IMR-90 (cell line): ENCODE measurements at regions not wholly inside any gene's neighbourhood (a gene's known extent, or its start where the extent isn't known, plus 50 kb on each side); places are given as distances from the start of the nearest gene placed in this dataset.

Experiments used
- ATAC-seq: fragments of 200-7000 bp; cut with Tn5 transposase; 2 replicates; pipeline ENCODE4 v1.9.1; 2020; ENCODE audit warnings: low read depth, mild to moderate bottlenecking, moderate library complexity
- BruUV-seq: library from RNA; stranded (reverse); fragments of 400-500 nt; replicated peaks from 2 replicates; lab custom pipeline; 2021; lab: Mats Ljungman, UMichigan
- CTCF ChIA-PET: fragments of 300-600 bp; formaldehyde crosslinking; extraction: SDS; loops from one replicate; lab custom pipeline; 2021; ENCODE audit warnings: antibody characterized with exemption; lab: Yijun Ruan, JAX
- POLR2A ChIA-PET: fragments of 300-600 bp; sonication (Branson Sonifier 250); formaldehyde crosslinking; loops from one replicate; lab custom pipeline; 2022; ENCODE audit warnings: antibody characterized with exemption; ENCODE audit not compliant: unreplicated experiment; lab: Charles Lee
- DNase-seq: peaks from one replicate; pipeline ENCODE4 v3.0.0; 2013
- H2AFZ ChIP-seq: replicated peaks from 2 replicates; pipeline ENCODE3; 2013; ENCODE audit warnings: low read length, mild to moderate bottlenecking; ENCODE audit not compliant: poor library complexity
- H2AK5ac ChIP-seq: 2 replicates; pipeline ENCODE4 v1.6.1; 2013; ENCODE audit warnings: low read depth, low read length, inconsistent platforms
- H2AK9ac ChIP-seq: replicated peaks from 2 replicates; pipeline ENCODE3; 2013; ENCODE audit warnings: mild to moderate bottlenecking, low read depth, low read length, moderate library complexity; ENCODE audit not compliant: poor library complexity
- H2BK120ac ChIP-seq: 2 replicates; pipeline ENCODE4 v1.6.1; 2013; ENCODE audit warnings: low read depth, low read length, inconsistent platforms
- H2BK15ac ChIP-seq: 3 replicates; pipeline ENCODE4 v1.6.1; 2013; ENCODE audit warnings: low read depth, low read length, inconsistent platforms
- H2BK20ac ChIP-seq: 2 replicates; pipeline ENCODE4 v1.6.1; 2013; ENCODE audit warnings: low read depth, mild to moderate bottlenecking, inconsistent platforms, low read length, moderate library complexity
- H2BK5ac ChIP-seq: 2 replicates; pipeline ENCODE4 v1.6.1; 2013; ENCODE audit warnings: mild to moderate bottlenecking, low read depth, low read length, inconsistent platforms; ENCODE audit not compliant: poor library complexity, severe bottlenecking
- H3K14ac ChIP-seq: replicated peaks from 2 replicates; pipeline ENCODE4 v1.6.1; 2013; ENCODE audit warnings: low read depth, low read length, inconsistent platforms
- H3K18ac ChIP-seq: 2 replicates; pipeline ENCODE4 v1.6.1; 2013; ENCODE audit warnings: low read depth, low read length, control low read depth
- H3K23ac ChIP-seq: 2 replicates; pipeline ENCODE4 v1.6.1; 2013; ENCODE audit warnings: low read depth, low read length, inconsistent platforms
- H3K27ac ChIP-seq: 2 replicates; pipeline ENCODE4 v1.5.1; 2013; ENCODE audit warnings: mild to moderate bottlenecking, control low read depth, low read length; ENCODE audit not compliant: insufficient read depth
- H3K27me3 ChIP-seq: 2 replicates; pipeline ENCODE4 v1.6.1; 2013; ENCODE audit warnings: low read length; ENCODE audit not compliant: control insufficient read depth, insufficient read depth
- H3K36me3 ChIP-seq: 2 replicates; pipeline ENCODE4 v1.6.1; 2013; ENCODE audit warnings: low read length, mixed read lengths; ENCODE audit not compliant: control insufficient read depth, insufficient read depth
- H3K4ac ChIP-seq: 2 replicates; pipeline ENCODE4 v1.6.1; 2013; ENCODE audit warnings: low read depth, low read length, inconsistent platforms
- H3K4me1 ChIP-seq: 2 replicates; pipeline ENCODE4 v1.6.1; 2013; ENCODE audit warnings: low read length, mixed read lengths; ENCODE audit not compliant: control insufficient read depth, insufficient read depth
- H3K4me2 ChIP-seq: 2 replicates; pipeline ENCODE4 v1.6.1; 2013; ENCODE audit warnings: low read depth, mild to moderate bottlenecking, control low read depth, low read length, moderate library complexity
- H3K4me3 ChIP-seq: 2 replicates; pipeline ENCODE4 v1.5.1; 2013; ENCODE audit warnings: low read depth, mild to moderate bottlenecking, control low read depth, low read length, moderate library complexity; ENCODE audit not compliant: insufficient read depth
- H3K56ac ChIP-seq: 2 replicates; pipeline ENCODE4 v1.6.1; 2013; ENCODE audit warnings: low read length, inconsistent platforms; ENCODE audit not compliant: insufficient read depth; ENCODE audit errors: extremely low read depth
- H3K79me1 ChIP-seq, 2 experiments: 2 replicates each; pipeline ENCODE4 v1.6.1; 2013; ENCODE audit warnings: low read length in 2 of 2, inconsistent platforms in 1 of 2, low read depth in 1 of 2
- H3K9ac ChIP-seq: 2 replicates; pipeline ENCODE4 v1.6.1; 2013; ENCODE audit warnings: low read depth, low read length, control low read depth
- H3K9me1 ChIP-seq: 2 replicates; pipeline ENCODE4 v1.6.1; 2013; ENCODE audit warnings: low read length, inconsistent platforms; ENCODE audit not compliant: insufficient read depth
- H3K9me3 ChIP-seq: 2 replicates; pipeline ENCODE4 v1.6.1; 2013; ENCODE audit warnings: low read length; ENCODE audit not compliant: control insufficient read depth, insufficient read depth
- H4K20me1 ChIP-seq: 2 replicates; pipeline ENCODE4 v1.6.1; 2013; ENCODE audit warnings: low read length, inconsistent platforms; ENCODE audit not compliant: insufficient read depth
- H4K5ac ChIP-seq: 2 replicates; pipeline ENCODE4 v1.6.1; 2013; ENCODE audit warnings: mild to moderate bottlenecking, low read depth, low read length, control low read depth
- H4K8ac ChIP-seq, 2 experiments: 2 replicates each; pipeline ENCODE4 v1.6.1; 2013; ENCODE audit warnings: low read depth in 2 of 2, low read length in 2 of 2, control low read depth in 1 of 2, inconsistent platforms in 1 of 2
- H4K91ac ChIP-seq: 2 replicates; pipeline ENCODE4 v1.6.1; 2013; ENCODE audit warnings: low read depth, low read length, inconsistent platforms; ENCODE audit not compliant: insufficient read depth
- BHLHE40 ChIP-seq: fragments of 150-350 bp; IDR thresholded peaks from 2 replicates; pipeline ENCODE4 v1.6.1; 2016; ENCODE audit warnings: mild to moderate bottlenecking, low read depth, low read length
- CEBPB ChIP-seq: IDR thresholded peaks from 2 replicates; pipeline ENCODE4 v1.6.1; 2012; ENCODE audit warnings: low read depth, low read length, improper control_type of control experiment
- CTCF ChIP-seq: conservative IDR thresholded peaks from 2 replicates; pipeline ENCODE4 v1.5.1; 2012; ENCODE audit warnings: mild to moderate bottlenecking, low read depth, low read length, improper control_type of control experiment
- FOS ChIP-seq: fragments of 150-350 bp; IDR thresholded peaks from 2 replicates; pipeline ENCODE4 v1.6.1; 2016; ENCODE audit warnings: low read depth, low read length
- MAFK ChIP-seq: IDR thresholded peaks from 2 replicates; pipeline ENCODE4 v1.6.1; 2012; ENCODE audit warnings: low read depth, low read length, improper control_type of control experiment
- MAZ ChIP-seq: IDR thresholded peaks from 2 replicates; pipeline ENCODE4 v1.6.1; 2012; ENCODE audit warnings: low read depth, mild to moderate bottlenecking, low read length, improper control_type of control experiment, moderate library complexity, borderline replicate concordance
- MXI1 ChIP-seq: IDR thresholded peaks from 2 replicates; pipeline ENCODE4 v1.6.1; 2012; ENCODE audit warnings: low read depth, mild to moderate bottlenecking, low read length, moderate library complexity, borderline replicate concordance
- NFE2L2 ChIP-seq: fragments of 150-350 bp; IDR thresholded peaks from 2 replicates; pipeline ENCODE4 v1.6.1; 2016; ENCODE audit warnings: low read depth, mild to moderate bottlenecking, low read length
- POLR2A ChIP-seq: IDR thresholded peaks from 2 replicates; pipeline ENCODE4 v1.6.1; 2012; ENCODE audit warnings: mild to moderate bottlenecking, low read depth, low read length
- RAD21 ChIP-seq: IDR thresholded peaks from 2 replicates; pipeline ENCODE4 v1.6.1; 2012; ENCODE audit warnings: low read length, improper control_type of control experiment
- RCOR1 ChIP-seq: IDR thresholded peaks from 2 replicates; pipeline ENCODE4 v1.6.1; 2012; ENCODE audit warnings: mild to moderate bottlenecking, low read length, improper control_type of control experiment; ENCODE audit not compliant: insufficient replicate concordance
- RFX5 ChIP-seq: IDR thresholded peaks from 2 replicates; pipeline ENCODE4 v1.8.0; 2012; ENCODE audit warnings: low read depth, mild to moderate bottlenecking, low read length, moderate library complexity
- WGBS, 2 experiments: methylation state at CpG; one replicate each; pipeline versions ENCODE4 v1.1.5 to v1.1.7; 2013; ENCODE audit warnings: missing lambda C conversion rate in 2 of 2; ENCODE audit not compliant: insufficient read length in 1 of 2; ENCODE audit errors: extremely low coverage in 2 of 2; 5-methylcytosine and 5-hydroxymethylcytosine counted together
- dilution Hi-C: fragments of 300-500 bp; cut with HindIII; formaldehyde crosslinking; loops from one replicate; pipeline ENCODE4 v1.14.3; 2018; ENCODE audit warnings: low sequenced_read_pairs; ENCODE audit not compliant: unreplicated experiment
- in situ Hi-C: fragments of 300-500 bp; cut with MboI; formaldehyde crosslinking; loops from 3 replicates; pipeline ENCODE4 v1.14.3; 2019; ENCODE audit warnings: low sequenced_read_pairs, inconsistent platforms, mixed read lengths
- intact Hi-C: fragments of 100-400 bp; cut with micrococcal nuclease; formaldehyde crosslinking; loops from 2 replicates; pipeline ENCODE4 v1.10.0; 2022
- TF ChIP-seq, protein P1 (sequence below): fragments of 150-350 bp; IDR thresholded peaks from 2 replicates; pipeline ENCODE4 v1.6.1; 2017; ENCODE audit warnings: mild to moderate bottlenecking, antibody characterized with exemption, low read length, low read depth

GRCh38 chr3:152964911-152965609 is 130.1 kb downstream of the P2RY1 start:
- dilution Hi-C loops (no loop called here), intact Hi-C loops (loop anchor here (10.0 kb wide), 1 partner anchor 490 kb away; no protein-coding TSS in a partner anchor), in situ Hi-C loops (no loop called here)
- no peak overlapping the region for H4K91ac ChIP-seq
- no peak overlapping the region for H3K4me3 ChIP-seq
- no peak overlapping the region for H2BK15ac ChIP-seq
- no peak overlapping the region for H3K14ac ChIP-seq
- H4K5ac ChIP-seq = no peak overlapping the region
- WGBS, 2 experiments = no CpG with 5 or more reads among the region's 1 CpG
- H3K27ac ChIP-seq = no peak overlapping the region
- no peaks in the 10 kb centered on the region for H3K27me3 ChIP-seq
- TF ChIP-seq BHLHE40 = no peak
- TF ChIP-seq MAZ = no peak
- TF ChIP-seq MAFK = no peak
- TF ChIP-seq CTCF = no peak
- TF ChIP-seq CEBPB = no peak
- TF ChIP-seq MXI1 = no peak
- no peak for TF ChIP-seq NFE2L2
- TF ChIP-seq RCOR1 = no peak
- TF ChIP-seq POLR2A = no peak
- TF ChIP-seq RAD21 = no peak
- no peak for TF ChIP-seq FOS
- TF ChIP-seq RFX5 = no peak
- TF ChIP-seq, protein P1, sequence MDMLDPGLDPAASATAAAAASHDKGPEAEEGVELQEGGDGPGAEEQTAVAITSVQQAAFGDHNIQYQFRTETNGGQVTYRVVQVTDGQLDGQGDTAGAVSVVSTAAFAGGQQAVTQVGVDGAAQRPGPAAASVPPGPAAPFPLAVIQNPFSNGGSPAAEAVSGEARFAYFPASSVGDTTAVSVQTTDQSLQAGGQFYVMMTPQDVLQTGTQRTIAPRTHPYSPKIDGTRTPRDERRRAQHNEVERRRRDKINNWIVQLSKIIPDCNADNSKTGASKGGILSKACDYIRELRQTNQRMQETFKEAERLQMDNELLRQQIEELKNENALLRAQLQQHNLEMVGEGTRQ = no peak
- no peak for DNase-seq
- H4K20me1 ChIP-seq = no peaks in the 10 kb centered on the region
- BruUV-seq = no TSS peak
- ChIA-PET CTCF (no interaction called here), POLR2A (no interaction called here)
- no peak overlapping the region for H3K4ac ChIP-seq
- no peak overlapping the region for H2BK5ac ChIP-seq
- H2AK5ac ChIP-seq = no peak overlapping the region
- no peak overlapping the region for H3K4me2 ChIP-seq
- H3K79me1 ChIP-seq = no peaks in the 10 kb centered on the region
- H2AK9ac ChIP-seq = no peak overlapping the region
- no peak overlapping the region for H3K56ac ChIP-seq
- no peak overlapping the region for H2AFZ ChIP-seq
- no peak overlapping the region for H2BK20ac ChIP-seq
- H3K9me1 ChIP-seq = no peaks in the 10 kb centered on the region
- no peaks in the 10 kb centered on the region for H3K4me1 ChIP-seq
- no peak overlapping the region for H3K23ac ChIP-seq
- H2BK120ac ChIP-seq = no peak overlapping the region
- no peaks in the 10 kb centered on the region for H3K9me3 ChIP-seq
- no peaks in the 10 kb centered on the region for H3K36me3 ChIP-seq
- no peak for ATAC-seq
- no peak overlapping the region for H4K8ac ChIP-seq
- H3K9ac ChIP-seq = no peak overlapping the region
- no peak overlapping the region for H3K18ac ChIP-seq
